Esophagus squamous epithelium (tissue), 4 donors: ENCODE measurements at regions not wholly inside any gene's neighbourhood (a gene's known extent, or its start where the extent isn't known, plus 50 kb on each side); places are given as distances from the start of the nearest gene placed in this dataset.

ENCODE experiments used
- CTCF ChIP-seq, 6 experiments: fragments of 450-650 bp in 4 of 6; fragments of 200-600 bp in 2 of 6; sonication (generic) in 2 of 6; IDR thresholded peaks; one replicate each; pipeline ENCODE4 v1.5.1; 2016 to 2019; ENCODE audit warnings: antibody characterized with exemption in 6 of 6, mild to moderate bottlenecking in 4 of 6, moderate library complexity in 4 of 6
- POLR2A ChIP-seq, 4 donors: fragments of 450-650 bp; IDR thresholded peaks; one replicate each; pipeline ENCODE4 v1.6.1; 2017; ENCODE audit warnings: antibody characterized with exemption in 4 of 4, mild to moderate bottlenecking in 4 of 4, moderate library complexity in 3 of 4

DNA sequence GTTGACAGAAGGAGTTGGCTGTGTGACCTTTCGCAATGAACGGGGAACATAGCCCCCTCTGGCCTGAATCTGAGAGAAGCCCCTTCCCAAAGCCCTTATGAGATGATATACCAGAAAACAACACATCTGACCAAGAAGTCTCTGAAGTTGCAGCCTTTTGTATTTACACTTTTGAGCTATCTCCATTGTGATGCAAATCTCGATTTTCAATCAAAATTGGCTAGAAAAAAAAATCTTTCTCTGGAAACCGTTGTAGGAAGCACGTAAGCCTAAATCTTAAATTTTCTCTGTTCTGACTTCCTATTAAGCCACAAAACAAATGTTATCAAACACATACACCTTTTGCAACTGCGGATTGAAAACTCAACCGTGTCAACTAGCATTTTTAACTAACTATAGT lies 71.4 kb upstream of the OLIG2 start:
- TF ChIP-seq CTCF (IDR thresholded peaks at IDR 0.05) (no peak), POLR2A (IDR thresholded peaks at IDR 0.05) (no peak)
